H9 (cell line): ENCODE measurements at regions not wholly inside any gene's neighbourhood (a gene's known extent, or its start where the extent isn't known, plus 50 kb on each side); places are given as distances from the start of the nearest gene placed in this dataset.

Experiments used
- DNase-seq: peaks from one replicate; pipeline ENCODE4 v3.0.0-alpha.2; 2017
- H2AFZ ChIP-seq: one replicate; pipeline ENCODE4 v1.6.1; 2013; ENCODE audit warnings: mild to moderate bottlenecking, low read length, control low read depth, moderate library complexity
- H2AK5ac ChIP-seq: 2 replicates; pipeline ENCODE4 v1.6.1; 2013; ENCODE audit warnings: low read length, control low read depth, mixed read lengths; ENCODE audit not compliant: insufficient read length
- H2BK120ac ChIP-seq: one replicate; pipeline ENCODE4 v1.6.1; 2013; ENCODE audit warnings: low read depth, mild to moderate bottlenecking, low read length, control low read depth, inconsistent platforms; ENCODE audit not compliant: poor library complexity, severe bottlenecking
- H2BK12ac ChIP-seq: 2 replicates; pipeline ENCODE4 v1.6.1; 2013; ENCODE audit warnings: low read length, control low read depth, mixed read lengths, low read depth; ENCODE audit not compliant: insufficient read length
- H2BK15ac ChIP-seq: 2 replicates; pipeline ENCODE4 v1.6.1; 2013; ENCODE audit warnings: low read depth, low read length, control low read depth
- H2BK20ac ChIP-seq: one replicate; pipeline ENCODE4 v1.6.1; 2013; ENCODE audit warnings: low read depth, mild to moderate bottlenecking, low read length, control low read depth, inconsistent platforms; ENCODE audit not compliant: poor library complexity, severe bottlenecking
- H2BK5ac ChIP-seq: 2 replicates; pipeline ENCODE4 v1.6.1; 2013; ENCODE audit warnings: low read length, control low read depth, mixed read lengths; ENCODE audit not compliant: insufficient read length
- H3K14ac ChIP-seq: 2 replicates; pipeline ENCODE4 v1.6.1; 2013; ENCODE audit warnings: low read length, control low read depth; ENCODE audit not compliant: insufficient read depth
- H3K18ac ChIP-seq: 2 replicates; pipeline ENCODE4 v1.6.1; 2013; ENCODE audit warnings: low read depth, mild to moderate bottlenecking, mixed read lengths, low read length, control low read depth; ENCODE audit not compliant: insufficient read length
- H3K23ac ChIP-seq: 2 replicates; pipeline ENCODE4 v1.6.1; 2013; ENCODE audit warnings: low read length, control low read depth, mixed read lengths, low read depth; ENCODE audit not compliant: insufficient read length
- H3K23me2 ChIP-seq: 2 replicates; pipeline ENCODE4 v1.6.1; 2013; ENCODE audit warnings: low read depth, mild to moderate bottlenecking, mixed read lengths, low read length, control low read depth; ENCODE audit not compliant: insufficient read length, poor library complexity, severe bottlenecking
- H3K27ac ChIP-seq: 2 replicates; pipeline ENCODE4 v1.5.1; 2013; ENCODE audit warnings: low read length, control low read depth, mixed read lengths, low read depth; ENCODE audit not compliant: insufficient read length
- H3K27me3 ChIP-seq: 2 replicates; pipeline ENCODE4 v1.6.1; 2013; ENCODE audit warnings: low read length, control low read depth, inconsistent platforms; ENCODE audit not compliant: insufficient read depth
- H3K4ac ChIP-seq: 2 replicates; pipeline ENCODE4 v1.6.1; 2013; ENCODE audit warnings: low read depth, mild to moderate bottlenecking, control low read depth, inconsistent platforms, low read length, moderate library complexity
- H3K4me1 ChIP-seq: 2 replicates; pipeline ENCODE4 v1.6.1; 2013; ENCODE audit warnings: low read length, control low read depth, inconsistent platforms; ENCODE audit not compliant: insufficient read depth
- H3K4me2 ChIP-seq: 2 replicates; pipeline ENCODE4 v1.6.1; 2013; ENCODE audit warnings: low read length, control low read depth, mixed read lengths; ENCODE audit not compliant: insufficient read length, insufficient read depth
- H3K56ac ChIP-seq: 2 replicates; pipeline ENCODE4 v1.6.1; 2013; ENCODE audit warnings: low read depth, mild to moderate bottlenecking, mixed read lengths, low read length, control low read depth; ENCODE audit not compliant: insufficient read length
- H3K79me1 ChIP-seq: 2 replicates; pipeline ENCODE4 v1.6.1; 2013; ENCODE audit warnings: low read depth, mild to moderate bottlenecking, moderate library complexity, low read length, control low read depth, inconsistent platforms; ENCODE audit not compliant: insufficient read depth, poor library complexity, severe bottlenecking
- H3K79me2 ChIP-seq: 2 replicates; pipeline ENCODE4 v1.6.1; 2013; ENCODE audit warnings: low read length, control low read depth, inconsistent platforms; ENCODE audit not compliant: insufficient read depth
- H3K9ac ChIP-seq: 2 replicates; pipeline ENCODE4 v1.6.1; 2013; ENCODE audit warnings: low read length, control low read depth, mixed read lengths; ENCODE audit not compliant: insufficient read length; ENCODE audit errors: extremely low read depth
- H3K9me3 ChIP-seq: one replicate; pipeline ENCODE4 v1.6.1; 2013; ENCODE audit warnings: low read depth, low read length, inconsistent platforms; ENCODE audit not compliant: control insufficient read depth
- H3T11ph ChIP-seq: one replicate; pipeline ENCODE4 v1.6.1; 2013; ENCODE audit warnings: mild to moderate bottlenecking, low read length, control low read depth, inconsistent platforms
- H4K20me1 ChIP-seq: one replicate; pipeline ENCODE4 v1.6.1; 2013; ENCODE audit not compliant: control insufficient read depth, insufficient read length, insufficient read depth
- H4K5ac ChIP-seq: 2 replicates; pipeline ENCODE4 v1.6.1; 2013; ENCODE audit warnings: low read depth, mild to moderate bottlenecking, mixed read lengths, low read length, control low read depth; ENCODE audit not compliant: insufficient read length
- H4K8ac ChIP-seq: replicated peaks from 2 replicates; pipeline ENCODE4 v1.6.1; 2013; ENCODE audit warnings: low read length, control low read depth, mixed read lengths, low read depth; ENCODE audit not compliant: insufficient read length
- H4K91ac ChIP-seq: 2 replicates; pipeline ENCODE4 v1.6.1; 2013; ENCODE audit warnings: low read depth, mild to moderate bottlenecking, moderate library complexity, mixed read lengths, low read length, control low read depth; ENCODE audit not compliant: insufficient read length
- H3K27ac Mint-ChIP-seq, 3 experiments: 2 replicates in 2 of 3; 3 replicates in 1 of 3; pipeline ENCODE4 v1.8.0; 2020 to 2021; ENCODE audit warnings: mixed read lengths in 3 of 3, mild to moderate bottlenecking in 1 of 3, moderate library complexity in 1 of 3
- H3K27me3 Mint-ChIP-seq: 2 replicates; pipeline ENCODE4 v1.8.0; 2021; ENCODE audit warnings: low read depth, mild to moderate bottlenecking, moderate library complexity, mixed read lengths
- H3K36me3 Mint-ChIP-seq, 3 experiments: 2 replicates in 2 of 3; 3 replicates in 1 of 3; pipeline ENCODE4 v1.8.0; 2020 to 2021; ENCODE audit warnings: low read depth in 3 of 3, mixed read lengths in 3 of 3; ENCODE audit not compliant: insufficient read depth in 1 of 3
- H3K4me1 Mint-ChIP-seq, 2 experiments: 2 replicates each; pipeline ENCODE4 v1.8.0; 2020; ENCODE audit warnings: mixed read lengths in 2 of 2
- H3K4me3 Mint-ChIP-seq, 2 experiments: 2 replicates in 1 of 2; 3 replicates in 1 of 2; pipeline ENCODE4 v1.8.0; 2020 to 2021; ENCODE audit warnings: mild to moderate bottlenecking in 2 of 2, mixed read lengths in 2 of 2, moderate library complexity in 1 of 2
- H3K9me3 Mint-ChIP-seq, 2 experiments: 2 replicates in 1 of 2; 3 replicates in 1 of 2; pipeline ENCODE4 v1.8.0; 2020; ENCODE audit warnings: mild to moderate bottlenecking in 2 of 2, mixed read lengths in 2 of 2, moderate library complexity in 1 of 2
- CTCF ChIP-seq: fragments of 200-600 bp; sonication (generic); conservative IDR thresholded peaks from 3 replicates; pipeline ENCODE4 v1.8.0; 2021; ENCODE audit warnings: antibody characterized with exemption, mild to moderate bottlenecking
- WGBS: extraction: QIAGEN DNeasy Blood & Tissue Kit; methylation state at CpG from one replicate; pipeline ENCODE4 v1.1.7; 2013; ENCODE audit warnings: missing lambda C conversion rate, low lambda C conversion rate, mixed read lengths; ENCODE audit not compliant: insufficient read length; ENCODE audit errors: extremely low coverage; 5-methylcytosine and 5-hydroxymethylcytosine counted together

- no peak overlapping the region for H4K91ac ChIP-seq
- no peak overlapping the region for H2BK5ac ChIP-seq
- H4K5ac ChIP-seq = no peak overlapping the region
- H2BK15ac ChIP-seq = no peak overlapping the region
- no peak overlapping the region for H2AFZ ChIP-seq
- Mint-ChIP-seq H3K4me1 (peaks cover 31 to 34% of the 10 kb centered on the region in 2 experiments), H3K27ac (no peak overlapping the region), H3K4me3 (no peak overlapping the region), H3K36me3 (peaks cover 0 to 5% (median 3%) of the 10 kb centered on the region in 3 experiments; a peak in 3 of 7 replicates), H3K9me3 (no peaks in the 10 kb centered on the region), H3K27me3 (no peaks in the 10 kb centered on the region)
- H3K79me1 ChIP-seq = no peaks in the 10 kb centered on the region
- no peaks in the 10 kb centered on the region for H3K79me2 ChIP-seq
- H3K9ac ChIP-seq = no peak overlapping the region
- no peak overlapping the region for H3K56ac ChIP-seq
- TF ChIP-seq CTCF = no peak
- H3K23ac ChIP-seq = no peak overlapping the region
- H3K23me2 ChIP-seq = no peaks in the 10 kb centered on the region
- no peak overlapping the region for H2BK20ac ChIP-seq
- no peak overlapping the region for H3K27ac ChIP-seq
- no peak overlapping the region for H3K14ac ChIP-seq
- H4K8ac ChIP-seq = no peak overlapping the region
- H2BK120ac ChIP-seq = no peak overlapping the region
- no peaks in the 10 kb centered on the region for H3K9me3 ChIP-seq
- H3K18ac ChIP-seq = no peak overlapping the region
- WGBS = no CpG with 5 or more reads among the region's 1 CpG
- H2AK5ac ChIP-seq = no peak overlapping the region
- no peak overlapping the region for H3T11ph ChIP-seq
- peaks cover 6% of the 10 kb centered on the region; the same call in 1 of the 2 replicates for H3K4me1 ChIP-seq
- H3K4ac ChIP-seq = no peak overlapping the region
- no peaks in the 10 kb centered on the region for H4K20me1 ChIP-seq
- no peak overlapping the region for H2BK12ac ChIP-seq
- no peak for DNase-seq
- H3K27me3 ChIP-seq = no peaks in the 10 kb centered on the region
- no peak overlapping the region for H3K4me2 ChIP-seq
These were observed 371.6 kb upstream of the EPHA7 start for GRCh38 chr6:93790981-93791380.
